NCI-H1417 (cell line): ENCODE measurements at regions not wholly inside any gene's neighbourhood (a gene's known extent, or its start where the extent isn't known, plus 50 kb on each side); places are given as distances from the start of the nearest gene placed in this dataset.
A peak's percentile ranks its signal among the peaks of the same experiment; 100 is the strongest.

Experiments
- DNase-seq, 3 experiments: peaks; one replicate each; lab custom pipeline; 2025; lab: John Stamatoyannopoulos, UW

GRCh38 chr7:97466999-97467740 is 264.7 kb upstream of the TAC1 start:
- DNase-seq = no peak

DNA sequence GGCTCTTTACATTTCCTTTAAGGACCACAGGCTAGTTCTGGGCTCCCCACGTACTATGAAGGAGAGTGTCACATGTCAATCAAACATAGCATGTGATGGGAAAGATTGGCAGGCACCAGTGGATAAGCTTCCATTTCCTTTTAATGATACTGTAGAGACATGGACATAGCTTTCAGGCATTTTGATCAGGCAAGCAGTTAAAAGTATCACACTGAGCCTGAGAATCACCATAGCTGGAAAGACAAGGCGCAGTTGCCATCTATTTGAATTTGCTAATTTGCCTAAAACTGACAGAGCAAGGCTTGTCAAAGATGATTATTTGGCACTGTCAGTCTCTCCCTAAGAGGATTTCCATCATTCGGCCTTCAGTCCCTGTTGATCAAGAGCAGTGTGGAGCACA is 263.4 kb upstream of the TAC1 start:
- DNase-seq = no peak

DNA sequence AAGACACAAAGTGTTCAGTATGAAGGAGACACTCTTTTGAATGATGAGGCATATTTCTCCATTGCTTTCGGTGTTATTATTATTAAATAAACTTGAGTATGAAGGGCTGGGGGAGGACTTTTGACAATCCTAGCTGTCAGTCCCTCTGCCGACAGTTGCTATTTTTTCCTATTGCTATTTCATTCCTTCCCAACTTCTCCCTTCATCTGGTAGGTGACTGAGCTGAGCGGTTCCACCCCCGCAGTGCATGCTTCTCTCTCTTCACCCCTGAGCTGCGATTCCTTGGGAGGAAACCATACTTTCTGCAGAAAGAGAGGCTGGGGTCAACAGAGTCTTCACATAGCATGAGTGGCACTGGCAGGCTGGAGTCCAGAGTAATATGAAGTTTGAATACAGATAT is 261.2 kb upstream of the TAC1 start:
- no peak for DNase-seq

- DNase-seq = no peak
These were observed 260.4 kb upstream of the TAC1 start for GRCh38 chr7:97471491-97471890.

DNA sequence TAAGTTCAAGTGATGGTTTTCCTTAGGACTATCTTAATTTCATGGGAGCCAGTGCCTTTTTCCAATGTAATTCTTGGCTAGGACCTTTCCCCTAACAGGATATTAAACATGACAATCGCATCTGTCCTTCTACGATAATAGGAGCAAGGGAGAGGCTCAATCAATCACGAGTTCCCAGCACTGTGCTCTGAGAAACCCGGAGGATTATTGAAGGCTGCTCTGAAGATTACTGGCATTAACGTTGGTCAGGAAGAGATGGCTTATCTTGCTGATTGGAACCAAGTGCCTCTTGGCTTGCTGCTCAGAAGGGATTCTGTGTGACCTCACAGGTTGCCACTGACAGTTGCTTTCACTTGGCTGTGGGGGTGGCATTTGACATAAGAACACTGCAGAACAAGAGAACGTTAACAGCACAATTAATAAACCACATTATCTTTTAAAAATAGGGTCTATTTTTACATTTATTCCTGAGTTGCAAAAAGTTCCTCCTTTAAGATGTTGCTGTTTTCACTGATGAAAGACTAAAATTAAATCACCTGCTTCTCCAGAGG is 252.1 kb upstream of the TAC1 start:
- peak in 1 of 3 experiments; percentile 62 for DNase-seq

- peak in 1 of 3 experiments; percentile 76 for DNase-seq
These were observed 251.0 kb upstream of the TAC1 start for GRCh38 chr7:97480772-97481390.

- DNase-seq = no peak
These were observed 236.4 kb upstream of the TAC1 start for GRCh38 chr7:97495487-97495886.

DNA sequence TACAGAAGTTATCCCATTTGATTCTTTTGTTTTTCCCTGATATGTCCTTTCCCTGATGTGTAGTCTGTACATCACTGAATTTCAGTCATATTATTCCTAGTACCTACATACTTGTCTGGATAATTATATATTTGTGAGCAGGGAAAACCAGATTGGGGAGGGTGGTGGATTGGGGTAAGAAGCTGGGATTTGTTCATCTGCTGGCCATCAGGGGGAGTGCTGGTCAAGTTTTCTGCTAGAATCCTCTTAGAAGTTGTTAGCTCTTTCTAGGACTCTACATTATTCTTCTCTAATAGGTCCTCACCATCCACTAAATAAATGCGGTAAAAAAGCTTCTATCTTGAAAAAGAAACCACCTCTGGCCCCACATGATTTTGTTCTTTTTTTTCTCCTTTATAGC is 232.7 kb upstream of the TAC1 start:
- DNase-seq = peak; percentile 18 to 80 (median 53)

- no peak for DNase-seq
These were observed 228.4 kb upstream of the TAC1 start for GRCh38 chr7:97503367-97504094.

DNA sequence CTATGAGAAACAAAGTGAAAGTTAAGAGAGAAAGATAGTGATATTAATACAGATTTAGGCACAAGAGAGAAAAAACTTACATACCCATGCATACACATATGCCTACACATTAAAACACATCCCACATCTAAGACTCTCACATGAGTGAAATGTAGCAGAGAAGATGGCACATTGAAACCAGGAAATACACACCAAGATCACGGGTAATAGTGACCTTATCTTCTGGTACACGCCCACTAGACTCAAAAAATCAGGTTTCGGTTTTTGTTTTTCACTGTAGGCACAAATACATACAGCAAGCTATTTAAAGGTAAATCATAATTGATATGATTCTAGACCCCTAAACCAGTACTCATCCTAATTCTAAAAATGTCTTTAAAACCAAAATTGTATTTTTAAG is 225.2 kb upstream of the TAC1 start:
- no peak for DNase-seq

DNA sequence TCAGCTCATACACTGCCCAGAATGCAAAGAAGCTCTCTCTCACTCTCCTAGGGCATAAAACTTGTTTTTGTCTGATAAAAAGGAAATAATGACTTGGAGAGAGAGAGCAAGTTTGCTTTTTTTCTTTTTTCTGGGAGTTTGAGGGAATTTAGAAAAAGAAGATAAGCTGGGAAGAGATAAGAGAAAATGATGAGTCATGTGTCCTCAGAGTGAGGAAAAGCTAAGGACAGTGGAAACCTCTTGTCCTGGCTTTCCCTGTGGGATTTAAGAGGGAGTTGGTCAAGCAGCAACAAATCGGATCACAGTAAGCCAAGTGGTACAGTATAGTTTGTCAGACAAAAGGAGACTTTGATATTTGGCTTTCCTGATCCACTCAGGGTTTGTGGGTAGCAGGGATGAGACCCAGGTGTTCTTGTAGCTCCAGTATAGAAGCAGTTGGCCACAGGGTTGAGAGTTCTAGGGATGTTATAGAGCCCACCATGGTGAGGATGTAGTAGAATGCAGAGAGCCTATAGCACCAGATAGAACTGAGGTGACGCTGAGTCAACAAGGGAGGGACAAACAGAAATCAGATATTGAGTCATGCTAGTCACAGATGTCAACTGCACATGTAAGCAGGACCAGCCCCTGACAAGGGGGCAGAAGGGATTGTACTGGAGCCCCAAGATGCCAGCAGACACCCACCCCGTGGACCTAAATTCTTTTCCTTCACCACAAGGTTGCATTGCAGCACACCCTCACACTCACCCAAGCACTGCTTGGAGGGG is 219.3 kb upstream of the TAC1 start:
- DNase-seq = no peak

GRCh38 chr7:97513326-97513725 is 218.6 kb upstream of the TAC1 start:
- DNase-seq = no peak

GRCh38 chr7:97541188-97541587 is 190.7 kb upstream of the TAC1 start:
- no peak for DNase-seq

DNA sequence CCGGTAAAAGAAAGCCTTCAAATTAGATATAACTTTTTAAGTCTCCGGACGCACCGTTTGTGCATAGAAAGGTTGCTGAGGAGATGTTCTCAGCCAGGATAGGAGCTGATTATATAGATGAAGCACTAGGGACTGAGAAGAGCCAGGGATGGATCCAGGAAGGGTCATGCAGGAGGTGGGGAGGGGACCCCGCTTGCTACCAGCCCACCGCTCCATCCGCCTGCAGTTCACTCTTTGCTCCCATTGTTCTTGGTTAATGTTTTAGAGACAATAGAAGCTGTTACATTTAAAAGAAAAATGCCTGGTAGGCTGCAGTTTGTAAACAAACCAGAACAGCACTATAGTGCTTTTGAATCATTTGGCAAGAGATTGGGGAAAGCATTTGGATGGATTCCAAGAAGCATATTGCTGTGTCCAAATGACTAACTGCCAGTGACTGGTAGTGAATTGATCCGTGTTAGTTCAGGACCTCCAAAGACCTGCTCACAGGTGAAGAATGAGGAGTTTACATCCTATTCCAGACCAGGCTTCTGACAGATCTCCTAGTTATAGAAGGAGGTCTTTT is 175.9 kb upstream of the TAC1 start:
- DNase-seq = peak; percentile 42 to 83 (median 43)

DNA sequence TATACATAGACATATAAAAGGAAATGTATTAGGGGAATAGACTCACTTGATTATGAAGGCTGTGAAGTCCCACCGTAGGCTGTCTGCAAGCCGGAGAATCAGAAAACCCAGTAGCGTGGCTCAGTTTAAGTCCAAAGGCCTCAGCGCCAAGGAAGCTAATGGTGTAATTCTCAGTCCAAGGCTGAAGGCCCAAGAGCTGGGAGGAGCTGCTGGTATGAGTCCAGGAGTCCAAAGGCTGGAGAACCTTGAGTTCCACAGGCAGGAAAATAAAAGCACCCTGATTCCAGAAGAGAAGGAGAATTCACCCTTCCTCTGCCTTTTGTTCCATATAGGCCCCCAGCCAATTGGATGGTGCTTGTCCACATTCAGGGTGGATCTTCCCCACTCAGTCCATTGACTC is 166.2 kb upstream of the TAC1 start:
- no peak for DNase-seq

DNA sequence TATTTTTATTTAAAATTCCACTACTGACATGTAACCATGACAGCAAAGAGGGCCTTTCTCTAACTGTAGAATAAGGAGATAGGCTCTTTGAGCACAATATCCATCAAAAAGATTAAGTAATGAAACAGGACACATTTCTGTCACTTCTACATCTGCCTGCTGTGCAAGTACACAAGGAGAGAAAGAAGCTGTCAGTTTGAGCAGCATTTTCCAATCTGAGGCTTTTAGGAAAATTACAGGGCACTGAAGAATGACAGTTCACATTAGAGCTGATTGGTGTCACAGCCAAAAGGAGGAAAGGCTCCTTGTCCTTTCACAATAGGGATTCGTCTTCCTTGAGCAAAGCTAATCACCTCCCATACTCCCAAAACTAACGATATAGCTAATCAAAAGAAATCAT is 158.8 kb upstream of the TAC1 start:
- DNase-seq = peak in 1 of 3 experiments; percentile 39

DNA sequence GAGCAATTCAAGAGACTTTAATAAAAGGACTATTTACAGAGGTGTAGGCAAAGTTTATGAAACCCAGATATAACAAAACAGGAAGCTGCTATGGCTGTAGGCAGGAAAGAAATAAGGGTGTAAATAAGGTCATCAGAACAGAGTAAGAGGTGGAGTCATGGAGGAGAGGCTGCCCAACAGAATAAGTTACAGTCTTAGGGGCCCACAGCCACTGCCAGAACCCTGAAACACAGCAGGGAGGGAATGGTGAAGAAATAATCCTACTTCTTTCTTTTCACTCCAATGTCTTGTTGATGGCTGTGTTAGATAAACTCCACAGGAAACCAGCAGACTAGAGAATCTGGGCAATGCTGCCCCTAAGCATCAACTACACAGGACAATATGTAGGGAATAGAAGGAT is 155.8 kb upstream of the TAC1 start:
- no peak for DNase-seq

- peak in 1 of 3 experiments; percentile 44 for DNase-seq
These were observed 153.7 kb upstream of the TAC1 start for GRCh38 chr7:97578225-97578624.

DNA sequence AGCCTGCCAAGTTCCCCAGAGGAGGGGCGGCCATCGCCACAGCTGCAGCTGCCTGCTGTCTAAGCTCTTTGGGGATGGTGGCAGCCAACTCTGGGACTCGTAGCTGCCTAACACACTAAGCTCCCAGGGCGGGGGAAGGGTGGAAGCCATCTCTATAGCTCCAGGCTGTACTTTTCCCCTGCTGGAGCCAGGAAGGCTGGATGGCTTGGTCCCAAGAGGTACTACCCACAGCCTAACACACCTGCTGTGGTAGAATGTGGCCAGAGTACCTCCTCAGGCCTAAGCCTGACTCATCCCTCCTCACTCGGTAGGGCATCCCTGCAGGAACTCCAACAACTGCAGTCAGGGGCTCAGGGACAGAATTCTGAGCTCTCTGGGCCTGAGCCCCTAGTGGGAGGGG is 151.7 kb upstream of the TAC1 start:
- no peak for DNase-seq

GRCh38 chr7:97595439-97595838 is 136.4 kb upstream of the TAC1 start:
- DNase-seq = peak in 1 of 3 experiments; percentile 63

DNA sequence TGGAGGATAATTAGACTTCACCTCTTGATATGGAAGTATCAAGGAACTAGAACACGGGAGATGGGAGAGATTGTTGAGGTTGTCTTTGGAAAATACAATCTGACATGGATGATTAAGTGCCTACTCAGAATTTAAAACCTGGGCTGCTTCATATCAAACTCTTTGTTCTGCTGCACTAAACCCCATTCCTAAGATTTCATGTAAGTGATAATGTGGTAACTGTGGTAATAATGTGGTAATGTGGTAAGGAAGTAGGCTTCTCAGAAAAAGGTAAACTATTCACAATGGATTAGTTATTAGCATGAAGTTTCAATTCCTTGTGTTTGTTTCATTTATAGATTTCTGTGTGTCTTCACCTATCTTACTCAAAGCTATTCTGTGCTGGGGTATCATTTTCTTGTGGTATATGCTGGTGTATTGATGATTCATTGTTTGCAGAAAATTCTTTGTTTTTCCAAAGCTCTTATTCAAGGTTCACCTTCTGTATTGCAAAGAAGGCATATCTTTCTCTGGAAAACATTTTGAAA is 129.9 kb upstream of the TAC1 start:
- DNase-seq = no peak
